ENCODE measurements at regions not wholly inside any gene's neighbourhood (a gene's known extent, or its start where the extent isn't known, plus 50 kb on each side); places are given as distances from the start of the nearest gene placed in this dataset.
"Not testable (repeated sequence)": the region's sequence is repeated elsewhere in the genome, so short reads cannot be mapped to it uniquely, and the experiment has no call there.

DNA sequence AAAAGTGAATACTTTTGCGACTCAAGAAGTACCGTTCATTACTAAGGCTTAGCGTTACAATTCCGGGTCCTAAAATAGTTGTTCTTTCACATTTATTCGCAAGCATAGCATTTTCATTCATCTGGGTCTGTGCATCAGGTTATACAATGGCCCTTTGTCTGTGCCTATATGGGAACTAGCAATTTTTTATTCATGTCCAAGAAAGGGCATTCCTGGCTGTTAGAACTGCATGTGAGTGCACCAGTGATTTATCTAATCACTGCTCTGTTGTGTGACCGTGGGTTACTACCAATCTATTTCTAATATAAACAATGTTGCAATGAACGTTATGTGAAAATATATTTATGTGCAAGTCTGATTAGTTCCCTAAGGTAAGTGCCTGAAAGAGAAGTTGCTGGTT, 63.8 kb downstream of the SPANXA1 start:
- H3K4me3 ChIP-seq; intact Hi-C loops (cut with micrococcal nuclease); POLR2A ChIA-PET; H3K79me2 ChIP-seq (ENCODE audit: control insufficient read depth, insufficient read depth, low read length); H3K4me2 ChIP-seq (ENCODE audit: insufficient read depth, low read length); H3K9me1 ChIP-seq (ENCODE audit: control insufficient read depth, insufficient read depth, low read length); H3K27me3 ChIP-seq (ENCODE audit: control insufficient read depth in 2 of 2, insufficient read depth in 2 of 2, low read length in 2 of 2); H4K20me1 ChIP-seq (replicated peaks; ENCODE audit: control insufficient read depth, insufficient read depth, low read length); H3K9me3 ChIP-seq (replicated peaks; ENCODE audit: control insufficient read depth, insufficient read depth, low read depth, low read length); in situ Hi-C loops (cut with MboI); H3K36me3 ChIP-seq (ENCODE audit: control insufficient read depth, insufficient read depth, low read length); ATAC-seq; CTCF ChIA-PET (ENCODE audit: low intra/inter-chr PET ratio); DNase-seq (ENCODE audit: extremely low read depth in 1 of 4, low spot score in 3 of 4); H3K4me1 ChIP-seq (replicated peaks in 1 of 2; ENCODE audit: control insufficient read depth in 2 of 2, insufficient read depth in 2 of 2, low read length in 2 of 2); H2AFZ ChIP-seq (ENCODE audit: low read depth, low read length); BruUV-seq (replicated peaks); H3K9ac ChIP-seq (ENCODE audit: insufficient read depth in 1 of 2, low read depth in 2 of 2, low read length in 2 of 2); H3K27ac ChIP-seq (ENCODE audit: extremely low read depth, low read depth, low read length); FAIRE-seq: not testable (repeated sequence)
- no CpG with 5 or more reads among the region's 7 CpGs for WGBS (ENCODE audit: insufficient coverage, low coverage, missing lambda C conversion rate)

GRCh38 chrX:141475788-141476187, 108.8 kb downstream of the SPANXA1 start:
- H3K9me3 ChIP-seq (replicated peaks; ENCODE audit: control insufficient read depth, insufficient read depth, low read depth, low read length); FAIRE-seq; H3K36me3 ChIP-seq (ENCODE audit: control insufficient read depth, insufficient read depth, low read length); H3K4me1 ChIP-seq (replicated peaks in 1 of 2; ENCODE audit: control insufficient read depth in 2 of 2, insufficient read depth in 2 of 2, low read length in 2 of 2); in situ Hi-C loops (cut with MboI); H3K4me3 ChIP-seq; H3K79me2 ChIP-seq (ENCODE audit: control insufficient read depth, insufficient read depth, low read length); intact Hi-C loops (cut with micrococcal nuclease); H3K27me3 ChIP-seq (ENCODE audit: control insufficient read depth in 2 of 2, insufficient read depth in 2 of 2, low read length in 2 of 2); H2AFZ ChIP-seq (ENCODE audit: low read depth, low read length); BruUV-seq (replicated peaks); ATAC-seq; H3K27ac ChIP-seq (ENCODE audit: extremely low read depth, low read depth, low read length); POLR2A ChIA-PET; H3K9ac ChIP-seq (ENCODE audit: insufficient read depth in 1 of 2, low read depth in 2 of 2, low read length in 2 of 2); DNase-seq (ENCODE audit: extremely low read depth in 1 of 4, low spot score in 3 of 4); H3K9me1 ChIP-seq (ENCODE audit: control insufficient read depth, insufficient read depth, low read length); H4K20me1 ChIP-seq (replicated peaks; ENCODE audit: control insufficient read depth, insufficient read depth, low read length); CTCF ChIA-PET (ENCODE audit: low intra/inter-chr PET ratio); H3K4me2 ChIP-seq (ENCODE audit: insufficient read depth, low read length): not testable (repeated sequence)
- WGBS (ENCODE audit: insufficient coverage, low coverage, missing lambda C conversion rate): no CpG with 5 or more reads among the region's 6 CpGs

Measured in K562 (cell line).